ENCODE measurements at regions not wholly inside any gene's neighbourhood (a gene's known extent, or its start where the extent isn't known, plus 50 kb on each side); places are given as distances from the start of the nearest gene placed in this dataset.

- no peak for DNase-seq
Measured at GRCh38 chr20:9919271-9920014, 80.6 kb upstream of the PAK5 start.

- DNase-seq, result no peak
Measured at GRCh38 chr20:9918348-9918747, 79.5 kb upstream of the PAK5 start.

- no peak for DNase-seq
Measured at GRCh38 chr20:9916761-9917160, 77.9 kb upstream of the PAK5 start.

GRCh38 chr20:9912858-9913434, 74.1 kb upstream of the PAK5 start:
- no peak for DNase-seq

- DNase-seq, result no peak
Measured at GRCh38 chr20:9912290-9912689, 73.4 kb upstream of the PAK5 start.

GRCh38 chr20:9911519-9911918, 72.6 kb upstream of the PAK5 start:
- no peak for DNase-seq

- no peak for DNase-seq
Measured at GRCh38 chr20:9909167-9909566, 70.3 kb upstream of the PAK5 start.

GRCh38 chr20:9903048-9903655, 64.3 kb upstream of the PAK5 start:
- no peak for DNase-seq

- DNase-seq, result peak; percentile 5
Measured at GRCh38 chr20:9889270-9889981, 50.5 kb upstream of the PAK5 start.
